Right atrium auricular region (tissue), 2 donors: ENCODE measurements at regions not wholly inside any gene's neighbourhood (a gene's known extent, or its start where the extent isn't known, plus 50 kb on each side); places are given as distances from the start of the nearest gene placed in this dataset.
A peak's percentile ranks its signal among the peaks of the same experiment; 100 is the strongest.

Source experiments
- DNase-seq: peaks from one replicate; pipeline ENCODE4 v3.0.0-alpha.2; 2019; ENCODE audit warnings: low spot score
- H3K27ac ChIP-seq, 2 donors: fragments of 200-600 bp; sonication (generic); 1 replicate in 1 of 2; 2 replicates in 1 of 2; pipeline ENCODE4 v1.5.1; 2016 to 2019
- H3K27me3 ChIP-seq, 2 donors: fragments of 200-600 bp; sonication (generic); one replicate each; pipeline versions ENCODE4 v1.5.1 to v1.6.0; 2017 to 2019
- H3K36me3 ChIP-seq: fragments of 200-600 bp; sonication (generic); one replicate; pipeline ENCODE4 v1.5.1; 2016
- H3K4me1 ChIP-seq, 2 donors: fragments of 200-600 bp; sonication (generic); one replicate each; pipeline versions ENCODE4 v1.5.1 to v1.6.0; 2017 to 2019
- H3K4me3 ChIP-seq, 2 donors: fragments of 200-600 bp; sonication (generic); 1 replicate in 1 of 2; 2 replicates in 1 of 2; pipeline ENCODE4 v1.5.1; 2017 to 2019; ENCODE audit warnings: mild to moderate bottlenecking in 1 of 2, moderate library complexity in 1 of 2
- H3K9me3 ChIP-seq, 2 donors: fragments of 200-600 bp; sonication (generic); one replicate each; pipeline ENCODE4 v1.5.1; 2019
- CTCF ChIP-seq, 2 donors: fragments of 200-600 bp; sonication (generic); IDR thresholded peaks; one replicate each; pipeline ENCODE4 v1.5.1; 2019; ENCODE audit warnings: antibody characterized with exemption in 2 of 2

- Histone ChIP-seq H3K27me3 (no peaks in the 10 kb centered on the region), H3K4me3 (no peak overlapping the region), H3K9me3 (no peaks in the 10 kb centered on the region), H3K36me3 (no peaks in the 10 kb centered on the region), H3K4me1 (peaks cover 0 to 16% of the 10 kb centered on the region in 2 donors), H3K27ac (no peak overlapping the region)
- peak; percentile 60 to 67 for TF ChIP-seq CTCF (IDR thresholded peaks at IDR 0.05)
- no peak for DNase-seq
These were observed 158.6 kb upstream of the LYZL1 start for GRCh38 chr10:29130190-29130673.

GRCh38 chr10:29131952-29132547 lies 156.8 kb upstream of the LYZL1 start:
- Histone ChIP-seq H3K27ac (peak overlapping the region in 1 of 2 donors; percentile 66), H3K4me3 (no peak overlapping the region)

GRCh38 chr10:29132551-29133111 lies 156.2 kb upstream of the LYZL1 start:
- H3K9me3 ChIP-seq, result no peaks in the 10 kb centered on the region
- H3K4me1 ChIP-seq, result peaks cover 0 to 16% of the 10 kb centered on the region in 2 donors
- no peaks in the 10 kb centered on the region for H3K36me3 ChIP-seq
- H3K27ac ChIP-seq, result peak overlapping the region in 1 of 2 donors; percentile 66
- H3K27me3 ChIP-seq, result no peaks in the 10 kb centered on the region
- no peak overlapping the region for H3K4me3 ChIP-seq
- TF ChIP-seq CTCF (IDR thresholded peaks at IDR 0.05), result no peak
- no peak for DNase-seq

More at GRCh38 chr10:29131952-29132547, 156.8 kb upstream of the LYZL1 start:
- peaks cover 0 to 16% of the 10 kb centered on the region in 2 donors for H3K4me1 ChIP-seq
- no peaks in the 10 kb centered on the region for H3K9me3 ChIP-seq
- DNase-seq, result peak; percentile 59
- H3K36me3 ChIP-seq, result no peaks in the 10 kb centered on the region
- no peak for TF ChIP-seq CTCF (IDR thresholded peaks at IDR 0.05)
- H3K27me3 ChIP-seq, result no peaks in the 10 kb centered on the region

- no peaks in the 10 kb centered on the region for H3K9me3 ChIP-seq
- H3K4me1 ChIP-seq, result peaks cover 0 to 16% of the 10 kb centered on the region in 2 donors
- DNase-seq, result no peak
- H3K27me3 ChIP-seq, result no peaks in the 10 kb centered on the region
- no peak overlapping the region for H3K4me3 ChIP-seq
- no peak overlapping the region for H3K27ac ChIP-seq
- TF ChIP-seq CTCF (IDR thresholded peaks at IDR 0.05), result no peak
- no peaks in the 10 kb centered on the region for H3K36me3 ChIP-seq
These were observed 153.5 kb upstream of the LYZL1 start for GRCh38 chr10:29135337-29135736.

GRCh38 chr10:29136411-29136810 lies 152.5 kb upstream of the LYZL1 start:
- no peak for TF ChIP-seq CTCF (IDR thresholded peaks at IDR 0.05)
- peaks cover 0 to 16% of the 10 kb centered on the region in 2 donors for H3K4me1 ChIP-seq
- DNase-seq, result no peak
- no peaks in the 10 kb centered on the region for H3K9me3 ChIP-seq
- H3K4me3 ChIP-seq, result no peak overlapping the region
- no peaks in the 10 kb centered on the region for H3K27me3 ChIP-seq
- no peak overlapping the region for H3K27ac ChIP-seq
- H3K36me3 ChIP-seq, result no peaks in the 10 kb centered on the region
